A549 (cell line): ENCODE measurements at regions not wholly inside any gene's neighbourhood (a gene's known extent, or its start where the extent isn't known, plus 50 kb on each side); places are given as distances from the start of the nearest gene placed in this dataset.

Source experiments
- ATAC-seq, 2 experiments: fragments of 200-7000 bp in 1 of 2; fragments of >200 bp in 1 of 2; cut with Nextera tagmentation in 1 of 2; cut with Tn5 transposase in 1 of 2; 3 replicates each; pipeline versions ENCODE4 v1.8.0 to v1.9.1; 2018 to 2020; ENCODE audit warnings: mild to moderate bottlenecking in 1 of 2, moderate library complexity in 1 of 2
- CTCF ChIA-PET: fragments of 300-600 bp; sonication (Branson Sonifier 250); formaldehyde crosslinking; extraction: SDS; loops from one replicate; lab custom pipeline; 2021; ENCODE audit warnings: antibody characterized with exemption, inconsistent platforms; lab: Yijun Ruan, JAX
- POLR2A ChIA-PET: fragments of 350-600 bp; formaldehyde crosslinking; extraction: SDS; loops from one replicate; lab custom pipeline; 2021; ENCODE audit warnings: antibody characterized with exemption, inconsistent platforms; lab: Yijun Ruan, JAX
- DNase-seq, 2 experiments: peaks; one replicate each; pipeline versions ENCODE4 v3.0.0 to v3.0.0-alpha.2; 2011 to 2016; ENCODE audit warnings: low read depth in 1 of 2, low spot score in 1 of 2
- FAIRE-seq: peaks from 2 replicates; lab custom pipeline; 2011; peaks lifted over from hg19 to GRCh38; lab: Jason Lieb, UNC
- H3K27ac ChIP-seq, 2 experiments: fragments of >200 bp; sonication (Bioruptor Twin); formaldehyde crosslinking; 3 replicates each; pipeline ENCODE4 v1.5.1; 2016 to 2017
- H3K4me1 ChIP-seq: fragments of >200 bp; sonication (Bioruptor Twin); formaldehyde crosslinking; 3 replicates; pipeline ENCODE4 v1.6.1; 2016
- H3K4me2 ChIP-seq: fragments of >200 bp; sonication (Bioruptor Twin); formaldehyde crosslinking; 3 replicates; pipeline ENCODE4 v1.6.1; 2016
- H3K4me3 ChIP-seq: fragments of >200 bp; sonication (Bioruptor Twin); formaldehyde crosslinking; 3 replicates; pipeline ENCODE4 v1.5.1; 2016
- H3K9me3 ChIP-seq: fragments of >200 bp; sonication (Bioruptor Twin); formaldehyde crosslinking; 3 replicates; pipeline ENCODE4 v1.6.1; 2016
- BHLHE40 ChIP-seq: IDR thresholded peaks from 2 replicates; pipeline ENCODE4 v1.6.1; 2012; ENCODE audit warnings: low read depth, low read length, inconsistent platforms
- CBX2 ChIP-seq: fragments of 200-600 bp; sonication (generic); IDR thresholded peaks from 2 replicates; pipeline ENCODE4 v1.6.1; 2016; ENCODE audit warnings: low read depth, mild to moderate bottlenecking, borderline replicate concordance
- CEBPB ChIP-seq, 2 experiments: fragments of >200 bp in 1 of 2; sonication (Bioruptor Twin) in 1 of 2; formaldehyde crosslinking in 1 of 2; IDR thresholded peaks; 2 replicates each; pipeline ENCODE4 v1.6.1; 2012 to 2016
- CHD2 ChIP-seq: fragments of 150-350 bp; IDR thresholded peaks from 2 replicates; pipeline ENCODE4 v1.6.1; 2014; ENCODE audit warnings: low read length; ENCODE audit not compliant: partially characterized antibody
- EHF ChIP-seq: fragments of 250-450 bp; sonication (Bioruptor Pico); IDR thresholded peaks from 2 replicates; pipeline ENCODE4 v1.5.0; 2020; ENCODE audit warnings: mild to moderate bottlenecking
- HEYL ChIP-seq: fragments of 250-450 bp; sonication (Bioruptor Pico); IDR thresholded peaks from 2 replicates; pipeline ENCODE4 v1.8.0; 2021; ENCODE audit warnings: mild to moderate bottlenecking, moderate library complexity
- KDM1A ChIP-seq: fragments of 200-600 bp; sonication (generic); IDR thresholded peaks from 2 replicates; pipeline ENCODE4 v1.6.1; 2016; ENCODE audit warnings: low read depth, mild to moderate bottlenecking
- MYC ChIP-seq: IDR thresholded peaks from 2 replicates; pipeline ENCODE4 v1.6.1; 2012; ENCODE audit warnings: mild to moderate bottlenecking, inconsistent platforms, low read length, improper control_type of control experiment, borderline replicate concordance
- NR3C1 ChIP-seq: fragments of >200 bp; sonication (Bioruptor Twin); formaldehyde crosslinking; IDR thresholded peaks from 3 replicates; pipeline ENCODE4 v1.6.1; 2017
- RFX5 ChIP-seq: fragments of 450-650 bp; IDR thresholded peaks from 2 replicates; pipeline ENCODE4 v1.7.1; 2014; ENCODE audit warnings: antibody characterized with exemption, mild to moderate bottlenecking, moderate library complexity
- SMC3 ChIP-seq: fragments of >200 bp; sonication (Bioruptor Twin); formaldehyde crosslinking; IDR thresholded peaks from 3 replicates; pipeline ENCODE4 v1.6.1; 2018; ENCODE audit warnings: inconsistent platforms
- TFCP2L1 ChIP-seq: fragments of 250-450 bp; sonication (Bioruptor Pico); IDR thresholded peaks from 2 replicates; pipeline ENCODE4 v1.5.0; 2021; ENCODE audit warnings: mild to moderate bottlenecking
- TP53 ChIP-seq: fragments of 250-450 bp; sonication (Bioruptor Pico); IDR thresholded peaks from 2 replicates; pipeline ENCODE4 v1.5.0; 2021; ENCODE audit warnings: mild to moderate bottlenecking, moderate library complexity
- ZC3H11A ChIP-seq: fragments of 450-650 bp; IDR thresholded peaks from 2 replicates; pipeline ENCODE4 v1.6.1; 2014; ENCODE audit warnings: antibody characterized with exemption, mild to moderate bottlenecking
- ZFP36 ChIP-seq: fragments of 450-650 bp; IDR thresholded peaks from 2 replicates; pipeline ENCODE4 v1.6.1; 2014; ENCODE audit warnings: borderline replicate concordance; ENCODE audit not compliant: partially characterized antibody
- ZNF302 ChIP-seq: fragments of 250-450 bp; sonication (Bioruptor Pico); IDR thresholded peaks from 2 replicates; pipeline ENCODE4 v1.9.0; 2021; ENCODE audit warnings: inconsistent platforms, mild to moderate bottlenecking, moderate library complexity
- ZSCAN20 ChIP-seq: fragments of 250-450 bp; sonication (Bioruptor Pico); IDR thresholded peaks from 2 replicates; pipeline ENCODE4 v1.8.0; 2022; ENCODE audit warnings: mild to moderate bottlenecking, moderate library complexity
- WGBS: methylation state at CpG from one replicate; pipeline ENCODE4 v1.1.6; 2017; ENCODE audit errors: missing lambda C conversion rate; 5-methylcytosine and 5-hydroxymethylcytosine counted together
- TF ChIP-seq, protein P1 (sequence below): fragments of >200 bp; sonication (Bioruptor Twin); formaldehyde crosslinking; IDR thresholded peaks from 2 replicates; pipeline ENCODE4 v1.6.1; 2016
- TF ChIP-seq, protein P2 (sequence below): IDR thresholded peaks from 2 replicates; pipeline ENCODE4 v1.6.1; 2012
- TF ChIP-seq, protein P3 (sequence below): fragments of 250-450 bp; sonication (Bioruptor Pico); IDR thresholded peaks from 2 replicates; pipeline ENCODE4 v1.5.0; 2021; ENCODE audit warnings: mild to moderate bottlenecking, moderate library complexity, borderline replicate concordance
- TF ChIP-seq, protein P4 (sequence below): IDR thresholded peaks from 2 replicates; pipeline ENCODE4 v1.6.1; 2012
- TF ChIP-seq, protein P5 (sequence below): IDR thresholded peaks from 2 replicates; pipeline ENCODE4 v1.6.1; 2012; ENCODE audit warnings: low read depth, borderline replicate concordance
- TF ChIP-seq, protein P6 (sequence below): fragments of >200 bp; sonication (Bioruptor Twin); formaldehyde crosslinking; IDR thresholded peaks from 3 replicates; pipeline ENCODE4 v1.6.1; 2016
- TF ChIP-seq, protein P7 (sequence below): fragments of 250-450 bp; sonication (Bioruptor Pico); IDR thresholded peaks from 2 replicates; pipeline ENCODE4 v1.5.0; 2020; ENCODE audit warnings: low read depth, mild to moderate bottlenecking, moderate library complexity

DNA sequence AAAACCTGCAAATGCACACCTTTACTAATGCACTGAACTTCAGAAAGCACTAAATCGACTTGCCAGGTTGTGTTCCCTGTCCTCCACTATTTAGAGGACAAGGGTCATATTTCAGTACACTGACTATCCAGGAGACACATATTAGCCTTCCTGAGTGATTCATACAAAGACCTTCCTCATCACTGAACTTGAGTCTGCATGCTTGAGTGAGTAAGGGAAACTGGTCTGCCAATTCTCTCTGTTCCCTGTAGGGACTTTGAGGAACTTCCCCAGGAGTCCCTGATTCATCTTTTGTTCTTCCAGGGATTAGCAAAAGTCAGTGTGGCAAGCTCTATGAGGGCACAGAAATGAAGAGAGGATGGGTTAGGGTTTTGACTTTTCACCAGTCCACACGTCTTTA, 565.9 kb downstream of the PDCD6IP start:
- ChIA-PET CTCF (no interaction called here), POLR2A (no interaction called here)
- no peak for ATAC-seq
- no peak for TF ChIP-seq ZC3H11A
- TF ChIP-seq, protein P1, sequence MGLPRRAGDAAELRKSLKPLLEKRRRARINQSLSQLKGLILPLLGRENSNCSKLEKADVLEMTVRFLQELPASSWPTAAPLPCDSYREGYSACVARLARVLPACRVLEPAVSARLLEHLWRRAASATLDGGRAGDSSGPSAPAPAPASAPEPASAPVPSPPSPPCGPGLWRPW: no peak
- no peak for TF ChIP-seq CHD2
- TF ChIP-seq MYC: no peak
- TF ChIP-seq, protein P2, sequence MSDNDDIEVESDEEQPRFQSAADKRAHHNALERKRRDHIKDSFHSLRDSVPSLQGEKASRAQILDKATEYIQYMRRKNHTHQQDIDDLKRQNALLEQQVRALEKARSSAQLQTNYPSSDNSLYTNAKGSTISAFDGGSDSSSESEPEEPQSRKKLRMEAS: no peak
- Histone ChIP-seq H3K27ac (no peak overlapping the region), H3K4me2 (no peak overlapping the region), H3K4me3 (no peak overlapping the region), H3K4me1 (no peaks in the 10 kb centered on the region), H3K9me3 (no peaks in the 10 kb centered on the region)
- no peak for FAIRE-seq
- 8% methylated on average over 2 of the region's 2 CpGs for WGBS
- no peak for DNase-seq

DNA sequence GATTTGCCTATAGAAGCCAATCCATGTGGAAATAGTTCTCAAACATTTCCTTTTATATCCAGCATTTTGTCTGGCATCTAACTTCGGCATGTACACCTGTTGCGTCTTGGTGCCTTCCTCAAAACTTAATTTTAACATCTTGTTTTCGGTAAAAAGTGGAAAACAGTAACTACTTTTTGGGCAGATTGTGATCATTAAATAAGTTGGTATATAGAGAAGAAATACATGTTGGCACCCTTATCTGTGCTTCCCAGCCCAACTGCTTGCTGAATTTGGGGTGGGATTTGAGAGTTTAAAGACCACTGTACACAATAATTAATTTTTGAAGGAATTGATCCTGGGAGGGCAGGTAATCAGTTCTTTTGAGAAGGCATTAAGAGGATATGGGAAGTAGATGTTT, 566.8 kb downstream of the PDCD6IP start:
- no peak for FAIRE-seq
- TF ChIP-seq EHF (CRISPR knock-in tag) (no peak), ZC3H11A (no peak), TFCP2L1 (no peak)
- TF ChIP-seq, protein P3, sequence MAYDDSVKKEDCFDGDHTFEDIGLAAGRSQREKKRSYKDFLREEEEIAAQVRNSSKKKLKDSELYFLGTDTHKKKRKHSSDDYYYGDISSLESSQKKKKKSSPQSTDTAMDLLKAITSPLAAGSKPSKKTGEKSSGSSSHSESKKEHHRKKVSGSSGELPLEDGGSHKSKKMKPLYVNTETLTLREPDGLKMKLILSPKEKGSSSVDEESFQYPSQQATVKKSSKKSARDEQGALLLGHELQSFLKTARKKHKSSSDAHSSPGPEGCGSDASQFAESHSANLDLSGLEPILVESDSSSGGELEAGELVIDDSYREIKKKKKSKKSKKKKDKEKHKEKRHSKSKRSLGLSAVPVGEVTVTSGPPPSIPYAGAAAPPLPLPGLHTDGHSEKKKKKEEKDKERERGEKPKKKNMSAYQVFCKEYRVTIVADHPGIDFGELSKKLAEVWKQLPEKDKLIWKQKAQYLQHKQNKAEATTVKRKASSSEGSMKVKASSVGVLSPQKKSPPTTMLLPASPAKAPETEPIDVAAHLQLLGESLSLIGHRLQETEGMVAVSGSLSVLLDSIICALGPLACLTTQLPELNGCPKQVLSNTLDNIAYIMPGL (CRISPR knock-in tag): no peak
- TF ChIP-seq, protein P4, sequence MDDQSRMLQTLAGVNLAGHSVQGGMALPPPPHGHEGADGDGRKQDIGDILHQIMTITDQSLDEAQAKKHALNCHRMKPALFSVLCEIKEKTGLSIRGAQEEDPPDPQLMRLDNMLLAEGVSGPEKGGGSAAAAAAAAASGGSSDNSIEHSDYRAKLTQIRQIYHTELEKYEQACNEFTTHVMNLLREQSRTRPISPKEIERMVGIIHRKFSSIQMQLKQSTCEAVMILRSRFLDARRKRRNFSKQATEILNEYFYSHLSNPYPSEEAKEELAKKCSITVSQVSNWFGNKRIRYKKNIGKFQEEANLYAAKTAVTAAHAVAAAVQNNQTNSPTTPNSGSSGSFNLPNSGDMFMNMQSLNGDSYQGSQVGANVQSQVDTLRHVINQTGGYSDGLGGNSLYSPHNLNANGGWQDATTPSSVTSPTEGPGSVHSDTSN: no peak
- Histone ChIP-seq H3K9me3 (no peaks in the 10 kb centered on the region), H3K4me3 (no peak overlapping the region), H3K4me2 (no peak overlapping the region), H3K4me1 (no peaks in the 10 kb centered on the region), H3K27ac (no peak overlapping the region)
- WGBS: 54% methylated on average over 3 of the region's 3 CpGs
- POLR2A ChIA-PET: no interaction called here
- DNase-seq: no peak
- CTCF ChIA-PET: interaction anchor here (0.6 to 1.4 kb wide), 3 partner anchors 105 to 1618 kb away, joined by 3 read pairs; no protein-coding TSS in a partner anchor
- no peak for ATAC-seq

DNA sequence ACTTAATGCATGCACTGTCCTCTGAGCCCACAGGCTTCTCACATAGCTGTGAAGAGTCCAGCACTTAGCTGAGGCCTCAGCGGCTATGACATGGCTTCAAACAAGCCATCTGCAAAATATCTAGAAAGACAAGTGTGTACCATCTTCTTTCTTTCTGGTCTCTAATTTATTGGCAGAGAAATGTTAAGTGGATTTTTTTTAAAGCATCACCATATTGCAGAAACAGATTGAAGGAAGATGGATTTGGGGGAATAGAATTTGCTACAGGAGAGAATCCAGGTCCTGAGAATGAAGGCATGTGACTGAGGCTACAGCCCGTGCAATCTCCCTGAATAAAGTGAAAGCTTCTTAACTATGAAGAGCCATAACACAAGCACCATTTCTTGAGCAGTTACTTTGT, 567.3 kb downstream of the PDCD6IP start:
- H3K4me1 ChIP-seq: no peaks in the 10 kb centered on the region
- no peak for FAIRE-seq
- DNase-seq: no peak
- H3K4me3 ChIP-seq: no peak overlapping the region
- ChIA-PET CTCF (interaction anchor here (0.6 to 1.4 kb wide), 3 partner anchors 105 to 1617 kb away, joined by 3 read pairs; no protein-coding TSS in a partner anchor), POLR2A (no interaction called here)
- H3K27ac ChIP-seq: no peak overlapping the region
- H3K9me3 ChIP-seq: no peaks in the 10 kb centered on the region
- no peak overlapping the region for H3K4me2 ChIP-seq
- WGBS: 10% methylated on average over 2 of the region's 2 CpGs
- no peak for ATAC-seq
- TF ChIP-seq KDM1A (no peak), CHD2 (no peak), CEBPB (IDR thresholded peaks at IDR 0.05) (no peak), RFX5 (no peak), ZNF302 (CRISPR knock-in tag) (no peak), CBX2 (no peak), ZFP36 (no peak), HEYL (no peak), NR3C1 (no peak), SMC3 (no peak), MYC (no peak), ZSCAN20 (CRISPR knock-in tag) (no peak), BHLHE40 (no peak), TP53 (CRISPR knock-in tag) (no peak)
- TF ChIP-seq, protein P5, sequence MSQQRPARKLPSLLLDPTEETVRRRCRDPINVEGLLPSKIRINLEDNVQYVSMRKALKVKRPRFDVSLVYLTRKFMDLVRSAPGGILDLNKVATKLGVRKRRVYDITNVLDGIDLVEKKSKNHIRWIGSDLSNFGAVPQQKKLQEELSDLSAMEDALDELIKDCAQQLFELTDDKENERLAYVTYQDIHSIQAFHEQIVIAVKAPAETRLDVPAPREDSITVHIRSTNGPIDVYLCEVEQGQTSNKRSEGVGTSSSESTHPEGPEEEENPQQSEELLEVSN: no peak
- TF ChIP-seq, protein P6, sequence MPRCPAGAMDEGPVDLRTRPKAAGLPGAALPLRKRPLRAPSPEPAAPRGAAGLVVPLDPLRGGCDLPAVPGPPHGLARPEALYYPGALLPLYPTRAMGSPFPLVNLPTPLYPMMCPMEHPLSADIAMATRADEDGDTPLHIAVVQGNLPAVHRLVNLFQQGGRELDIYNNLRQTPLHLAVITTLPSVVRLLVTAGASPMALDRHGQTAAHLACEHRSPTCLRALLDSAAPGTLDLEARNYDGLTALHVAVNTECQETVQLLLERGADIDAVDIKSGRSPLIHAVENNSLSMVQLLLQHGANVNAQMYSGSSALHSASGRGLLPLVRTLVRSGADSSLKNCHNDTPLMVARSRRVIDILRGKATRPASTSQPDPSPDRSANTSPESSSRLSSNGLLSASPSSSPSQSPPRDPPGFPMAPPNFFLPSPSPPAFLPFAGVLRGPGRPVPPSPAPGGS: no peak
- TF ChIP-seq, protein P7, sequence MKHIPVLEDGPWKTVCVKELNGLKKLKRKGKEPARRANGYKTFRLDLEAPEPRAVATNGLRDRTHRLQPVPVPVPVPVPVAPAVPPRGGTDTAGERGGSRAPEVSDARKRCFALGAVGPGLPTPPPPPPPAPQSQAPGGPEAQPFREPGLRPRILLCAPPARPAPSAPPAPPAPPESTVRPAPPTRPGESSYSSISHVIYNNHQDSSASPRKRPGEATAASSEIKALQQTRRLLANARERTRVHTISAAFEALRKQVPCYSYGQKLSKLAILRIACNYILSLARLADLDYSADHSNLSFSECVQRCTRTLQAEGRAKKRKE (CRISPR knock-in tag): no peak
- TF ChIP-seq, protein P2: no peak
